ENCODE measurements at regions not wholly inside any gene's neighbourhood (a gene's known extent, or its start where the extent isn't known, plus 50 kb on each side); places are given as distances from the start of the nearest gene placed in this dataset.

DNA sequence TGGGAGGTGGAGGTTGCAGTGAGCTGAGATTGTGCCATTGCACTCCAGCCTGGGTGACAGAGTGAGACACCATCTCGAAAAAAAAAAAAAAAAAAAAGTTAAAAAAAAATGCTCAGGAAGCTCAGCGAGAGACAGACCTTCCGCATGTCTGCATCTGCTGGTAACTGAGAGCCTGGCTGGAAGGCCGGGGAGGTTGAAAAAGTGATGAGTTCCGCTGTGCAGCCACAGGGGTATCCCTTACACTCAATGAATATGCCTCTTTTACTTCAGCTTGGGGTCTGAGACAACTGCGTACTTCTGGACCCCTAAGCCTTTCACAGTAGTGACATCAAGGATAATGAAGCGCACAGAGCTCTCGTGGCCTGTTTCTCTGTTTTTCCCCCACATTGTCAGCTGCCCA lies 179.9 kb upstream of the KLF4 start:
- Histone ChIP-seq H3K4me1 (ENCODE audit: control extremely low read depth in 1 of 4, control insufficient read depth in 4 of 4, insufficient read depth in 4 of 4, low read length in 3 of 4) (no peaks in the 10 kb centered on the region), H3K27ac (ENCODE audit: insufficient read depth in 1 of 2, low read depth in 1 of 2, low read length in 2 of 2, poor library complexity in 1 of 2, severe bottlenecking in 2 of 2) (no peak overlapping the region), H3K4me3 (ENCODE audit: control insufficient read depth in 1 of 7, extremely low read depth in 1 of 7, insufficient read depth in 4 of 7, low read depth in 2 of 7, low read length in 6 of 7) (no peak overlapping the region), H3K9me3 (ENCODE audit: control extremely low read depth in 1 of 5, control insufficient read depth in 4 of 5, insufficient read depth in 2 of 5, low read depth in 1 of 5, low read length in 4 of 5) (no peaks in the 10 kb centered on the region), H3K36me3 (ENCODE audit: control insufficient read depth in 4 of 4, insufficient read depth in 4 of 4, low read length in 3 of 4) (no peaks in the 10 kb centered on the region), H3K27me3 (replicated peaks in 2 of 5; ENCODE audit: control insufficient read depth in 4 of 5, insufficient read depth in 5 of 5, low read length in 4 of 5) (no peaks in the 10 kb centered on the region)
- CTCF ChIA-PET = no interaction called here
- 97% methylated on average over 6 of the region's 8 CpGs for WGBS (ENCODE audit: insufficient coverage)
- DNase-seq = no peak
- POLR2A ChIA-PET = no interaction called here

DNA sequence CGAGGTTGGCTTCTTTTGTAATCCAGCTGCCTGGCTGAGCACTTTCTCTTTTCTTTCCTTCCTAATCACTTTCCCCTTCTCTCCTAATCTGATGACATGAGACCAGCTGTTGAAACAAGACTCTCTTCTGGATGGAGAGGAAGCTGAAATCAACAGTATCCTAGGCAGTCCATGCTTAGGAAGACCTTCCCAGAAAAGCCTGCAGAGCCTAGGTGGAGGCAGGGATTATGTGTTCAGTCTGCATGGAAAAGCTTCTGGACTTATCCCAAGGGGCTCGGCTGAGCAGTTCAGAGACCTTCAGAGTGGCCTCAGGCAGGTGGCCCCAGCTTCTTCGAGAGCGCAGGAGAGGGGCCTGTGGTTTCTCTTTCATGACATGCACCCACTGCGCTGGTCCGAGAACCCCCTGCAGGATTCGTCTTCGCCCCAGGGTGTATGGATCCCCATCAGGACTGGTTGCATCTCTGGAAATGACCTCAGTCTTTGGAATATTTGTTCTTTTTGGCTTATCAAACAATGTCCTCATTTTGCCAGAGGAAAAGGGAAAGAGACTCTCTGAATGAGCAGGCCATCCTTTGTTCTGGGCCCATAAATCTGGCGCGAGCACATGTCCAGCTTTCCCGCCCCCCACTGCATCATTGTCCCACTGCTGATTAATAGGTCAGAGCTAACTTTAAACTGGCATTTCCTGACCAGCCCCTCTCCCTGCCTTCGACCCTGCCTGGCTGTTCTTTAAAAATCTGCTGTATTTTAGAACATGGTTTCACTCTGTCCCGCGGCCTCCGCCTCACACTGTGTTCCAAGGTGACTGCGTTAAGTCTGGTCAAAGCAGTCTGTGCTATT lies 177.9 kb upstream of the KLF4 start:
- H3K36me3 ChIP-seq (ENCODE audit: control insufficient read depth in 4 of 4, insufficient read depth in 4 of 4, low read length in 3 of 4) = no peaks in the 10 kb centered on the region
- H3K9me3 ChIP-seq (ENCODE audit: control extremely low read depth in 1 of 5, control insufficient read depth in 4 of 5, insufficient read depth in 2 of 5, low read depth in 1 of 5, low read length in 4 of 5) = no peaks in the 10 kb centered on the region
- ChIA-PET CTCF (no interaction called here), POLR2A (no interaction called here)
- 92% methylated on average over 16 of the region's 16 CpGs for WGBS (ENCODE audit: insufficient coverage)
- no peak overlapping the region for H3K4me3 ChIP-seq (ENCODE audit: control insufficient read depth in 1 of 7, extremely low read depth in 1 of 7, insufficient read depth in 4 of 7, low read depth in 2 of 7, low read length in 6 of 7)
- no peaks in the 10 kb centered on the region for H3K4me1 ChIP-seq (ENCODE audit: control extremely low read depth in 1 of 4, control insufficient read depth in 4 of 4, insufficient read depth in 4 of 4, low read length in 3 of 4)
- no peak for DNase-seq
- H3K27ac ChIP-seq (ENCODE audit: insufficient read depth in 1 of 2, low read depth in 1 of 2, low read length in 2 of 2, poor library complexity in 1 of 2, severe bottlenecking in 2 of 2) = no peak overlapping the region
- peaks cover 0 to 2% (median 0%) of the 10 kb centered on the region in 5 experiments for H3K27me3 ChIP-seq (replicated peaks in 2 of 5; ENCODE audit: control insufficient read depth in 4 of 5, insufficient read depth in 5 of 5, low read length in 4 of 5)

- peaks cover 0 to 2% (median 0%) of the 10 kb centered on the region in 5 experiments for H3K27me3 ChIP-seq (replicated peaks in 2 of 5; ENCODE audit: control insufficient read depth in 4 of 5, insufficient read depth in 5 of 5, low read length in 4 of 5)
Observed at GRCh38 chr9:107665057-107665456, 175.5 kb upstream of the KLF4 start.

GRCh38 chr9:107660976-107661375 lies 171.4 kb upstream of the KLF4 start:
- Histone ChIP-seq H3K4me3 (ENCODE audit: control insufficient read depth in 1 of 7, extremely low read depth in 1 of 7, insufficient read depth in 4 of 7, low read depth in 2 of 7, low read length in 6 of 7) (no peak overlapping the region), H3K27ac (ENCODE audit: insufficient read depth in 1 of 2, low read depth in 1 of 2, low read length in 2 of 2, poor library complexity in 1 of 2, severe bottlenecking in 2 of 2) (no peak overlapping the region), H3K36me3 (ENCODE audit: control insufficient read depth in 4 of 4, insufficient read depth in 4 of 4, low read length in 3 of 4) (no peaks in the 10 kb centered on the region), H3K9me3 (ENCODE audit: control extremely low read depth in 1 of 5, control insufficient read depth in 4 of 5, insufficient read depth in 2 of 5, low read depth in 1 of 5, low read length in 4 of 5) (peaks cover 0 to 2% (median 0%) of the 10 kb centered on the region in 5 experiments), H3K4me1 (ENCODE audit: control extremely low read depth in 1 of 4, control insufficient read depth in 4 of 4, insufficient read depth in 4 of 4, low read length in 3 of 4) (no peaks in the 10 kb centered on the region), H3K27me3 (replicated peaks in 2 of 5; ENCODE audit: control insufficient read depth in 4 of 5, insufficient read depth in 5 of 5, low read length in 4 of 5) (peaks cover 0 to 2% (median 0%) of the 10 kb centered on the region in 5 experiments)
- ChIA-PET POLR2A (no interaction called here), CTCF (no interaction called here)
- 60% methylated on average over 2 of the region's 2 CpGs for WGBS (ENCODE audit: insufficient coverage)
- no peak for DNase-seq

More at GRCh38 chr9:107665057-107665456, 175.5 kb upstream of the KLF4 start:
- DNase-seq = no peak
- WGBS (ENCODE audit: insufficient coverage) = no CpG with 5 or more reads among the region's 4 CpGs
- ChIA-PET POLR2A (interaction anchor here (0.6 kb wide), 1 partner anchor 816 kb away, joined by 3 read pairs; no protein-coding TSS in a partner anchor), CTCF (no interaction called here)
- Histone ChIP-seq H3K4me3 (ENCODE audit: control insufficient read depth in 1 of 7, extremely low read depth in 1 of 7, insufficient read depth in 4 of 7, low read depth in 2 of 7, low read length in 6 of 7) (no peak overlapping the region), H3K27ac (ENCODE audit: insufficient read depth in 1 of 2, low read depth in 1 of 2, low read length in 2 of 2, poor library complexity in 1 of 2, severe bottlenecking in 2 of 2) (no peak overlapping the region), H3K9me3 (ENCODE audit: control extremely low read depth in 1 of 5, control insufficient read depth in 4 of 5, insufficient read depth in 2 of 5, low read depth in 1 of 5, low read length in 4 of 5) (no peaks in the 10 kb centered on the region), H3K4me1 (ENCODE audit: control extremely low read depth in 1 of 4, control insufficient read depth in 4 of 4, insufficient read depth in 4 of 4, low read length in 3 of 4) (no peaks in the 10 kb centered on the region), H3K36me3 (ENCODE audit: control insufficient read depth in 4 of 4, insufficient read depth in 4 of 4, low read length in 3 of 4) (no peaks in the 10 kb centered on the region)

DNA sequence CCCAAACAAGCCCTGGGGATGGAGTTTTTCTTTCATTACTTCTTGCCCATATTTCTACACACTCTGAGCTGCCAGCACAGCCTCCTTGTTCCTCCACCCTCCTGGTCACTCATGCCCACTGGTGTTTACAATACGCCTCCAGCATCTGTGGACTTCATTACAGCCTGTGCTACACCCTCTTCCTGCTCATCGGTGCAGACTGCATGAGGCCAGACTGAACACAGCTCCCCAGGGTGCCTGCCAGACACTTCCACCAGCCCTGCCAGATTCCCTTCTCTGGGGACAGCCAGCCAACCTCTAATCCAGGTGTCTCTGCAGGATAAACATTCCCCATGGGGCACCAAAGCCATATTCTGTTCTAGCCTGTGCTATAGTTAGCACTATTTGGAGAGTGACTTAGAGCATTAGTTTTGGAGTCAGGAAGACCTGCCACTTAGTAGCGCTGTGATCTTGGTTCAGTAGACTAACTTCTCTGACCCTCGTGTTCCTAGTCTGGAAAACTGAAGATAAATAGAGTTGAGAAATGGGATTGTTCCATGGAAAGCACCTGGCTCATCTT lies 163.8 kb upstream of the KLF4 start:
- no peak overlapping the region for H3K27ac ChIP-seq (ENCODE audit: insufficient read depth in 1 of 2, low read depth in 1 of 2, low read length in 2 of 2, poor library complexity in 1 of 2, severe bottlenecking in 2 of 2)
- CTCF ChIA-PET = interaction anchor here (0.7 kb wide), 1 partner anchor 305 kb away, joined by 3 read pairs; no protein-coding TSS in a partner anchor
- H3K36me3 ChIP-seq (ENCODE audit: control insufficient read depth in 4 of 4, insufficient read depth in 4 of 4, low read length in 3 of 4) = no peaks in the 10 kb centered on the region
- 92% methylated on average over 1 of the region's 4 CpGs for WGBS (ENCODE audit: insufficient coverage)
- DNase-seq = no peak
- H3K4me3 ChIP-seq (ENCODE audit: control insufficient read depth in 1 of 7, extremely low read depth in 1 of 7, insufficient read depth in 4 of 7, low read depth in 2 of 7, low read length in 6 of 7) = no peak overlapping the region
- peaks cover 0 to 2% (median 0%) of the 10 kb centered on the region in 5 experiments for H3K9me3 ChIP-seq (ENCODE audit: control extremely low read depth in 1 of 5, control insufficient read depth in 4 of 5, insufficient read depth in 2 of 5, low read depth in 1 of 5, low read length in 4 of 5)
- POLR2A ChIA-PET = no interaction called here
- H3K27me3 ChIP-seq (replicated peaks in 2 of 5; ENCODE audit: control insufficient read depth in 4 of 5, insufficient read depth in 5 of 5, low read length in 4 of 5) = no peaks in the 10 kb centered on the region
- H3K4me1 ChIP-seq (ENCODE audit: control extremely low read depth in 1 of 4, control insufficient read depth in 4 of 4, insufficient read depth in 4 of 4, low read length in 3 of 4) = no peaks in the 10 kb centered on the region

DNA sequence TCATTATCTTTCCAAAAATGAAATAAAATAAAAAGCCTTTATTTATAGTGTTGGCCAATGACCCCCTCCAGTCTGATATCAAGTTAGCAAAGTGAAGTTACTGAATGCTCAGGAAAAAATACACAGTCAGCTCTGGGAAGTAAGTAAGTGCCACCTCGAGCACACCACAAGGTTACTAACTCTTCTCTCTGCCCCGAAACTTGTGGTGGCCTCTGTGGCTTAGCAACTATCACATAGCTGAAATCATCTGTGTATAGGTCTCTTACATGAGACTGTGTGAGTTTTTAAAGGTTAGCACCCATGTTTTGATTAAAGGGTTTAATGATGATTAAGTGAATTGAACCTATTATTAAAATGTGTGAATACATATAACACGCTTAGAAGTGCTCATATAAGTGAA lies 161.4 kb upstream of the KLF4 start:
- H3K9me3 ChIP-seq (ENCODE audit: control extremely low read depth in 1 of 5, control insufficient read depth in 4 of 5, insufficient read depth in 2 of 5, low read depth in 1 of 5, low read length in 4 of 5) = no peaks in the 10 kb centered on the region
- H3K27ac ChIP-seq (ENCODE audit: insufficient read depth in 1 of 2, low read depth in 1 of 2, low read length in 2 of 2, poor library complexity in 1 of 2, severe bottlenecking in 2 of 2) = no peak overlapping the region
- H3K36me3 ChIP-seq (ENCODE audit: control insufficient read depth in 4 of 4, insufficient read depth in 4 of 4, low read length in 3 of 4) = no peaks in the 10 kb centered on the region
- ChIA-PET CTCF (interaction anchor here (1.0 kb wide), 1 partner anchor 167 kb away, joined by 3 read pairs; no protein-coding TSS in a partner anchor), POLR2A (no interaction called here)
- H3K4me3 ChIP-seq (ENCODE audit: control insufficient read depth in 1 of 7, extremely low read depth in 1 of 7, insufficient read depth in 4 of 7, low read depth in 2 of 7, low read length in 6 of 7) = no peak overlapping the region
- no peaks in the 10 kb centered on the region for H3K4me1 ChIP-seq (ENCODE audit: control extremely low read depth in 1 of 4, control insufficient read depth in 4 of 4, insufficient read depth in 4 of 4, low read length in 3 of 4)
- no peak for DNase-seq
- 83% methylated on average over 1 of the region's 3 CpGs for whole genome bisulfite sequencing (ENCODE audit: insufficient coverage)
- H3K27me3 ChIP-seq (replicated peaks in 2 of 5; ENCODE audit: control insufficient read depth in 4 of 5, insufficient read depth in 5 of 5, low read length in 4 of 5) = no peaks in the 10 kb centered on the region

GRCh38 chr9:107650321-107650720 lies 160.8 kb upstream of the KLF4 start:
- 97% methylated on average over 4 of the region's 4 CpGs for WGBS (ENCODE audit: insufficient coverage)
- Histone ChIP-seq H3K4me3 (ENCODE audit: control insufficient read depth in 1 of 7, extremely low read depth in 1 of 7, insufficient read depth in 4 of 7, low read depth in 2 of 7, low read length in 6 of 7) (no peak overlapping the region), H3K36me3 (ENCODE audit: control insufficient read depth in 4 of 4, insufficient read depth in 4 of 4, low read length in 3 of 4) (no peaks in the 10 kb centered on the region), H3K27ac (ENCODE audit: insufficient read depth in 1 of 2, low read depth in 1 of 2, low read length in 2 of 2, poor library complexity in 1 of 2, severe bottlenecking in 2 of 2) (no peak overlapping the region), H3K9me3 (ENCODE audit: control extremely low read depth in 1 of 5, control insufficient read depth in 4 of 5, insufficient read depth in 2 of 5, low read depth in 1 of 5, low read length in 4 of 5) (no peaks in the 10 kb centered on the region), H3K27me3 (replicated peaks in 2 of 5; ENCODE audit: control insufficient read depth in 4 of 5, insufficient read depth in 5 of 5, low read length in 4 of 5) (no peaks in the 10 kb centered on the region), H3K4me1 (ENCODE audit: control extremely low read depth in 1 of 4, control insufficient read depth in 4 of 4, insufficient read depth in 4 of 4, low read length in 3 of 4) (peaks cover 0 to 3% (median 0%) of the 10 kb centered on the region in 4 experiments)
- ChIA-PET POLR2A (no interaction called here), CTCF (interaction anchor here (1.0 kb wide), 1 partner anchor 166 kb away, joined by 3 read pairs; no protein-coding TSS in a partner anchor)
- DNase-seq = no peak

Measured in common myeloid progenitor, CD34-positive (primary cell).